Islet of Langerhans (tissue), 1 donor: ENCODE measurements at regions not wholly inside any gene's neighbourhood (a gene's known extent, or its start where the extent isn't known, plus 50 kb on each side); places are given as distances from the start of the nearest gene placed in this dataset.
"Not testable (repeated sequence)": the region's sequence is repeated elsewhere in the genome, so short reads cannot be mapped to it uniquely, and the experiment has no call there.

Source experiments
- FAIRE-seq: peaks from one replicate; lab custom pipeline; 2011; peaks lifted over from hg19 to GRCh38; lab: Jason Lieb, UNC

GRCh38 chr6:56802584-56802983 is 152.3 kb upstream of the BEND6 start:
- FAIRE-seq: no peak

DNA sequence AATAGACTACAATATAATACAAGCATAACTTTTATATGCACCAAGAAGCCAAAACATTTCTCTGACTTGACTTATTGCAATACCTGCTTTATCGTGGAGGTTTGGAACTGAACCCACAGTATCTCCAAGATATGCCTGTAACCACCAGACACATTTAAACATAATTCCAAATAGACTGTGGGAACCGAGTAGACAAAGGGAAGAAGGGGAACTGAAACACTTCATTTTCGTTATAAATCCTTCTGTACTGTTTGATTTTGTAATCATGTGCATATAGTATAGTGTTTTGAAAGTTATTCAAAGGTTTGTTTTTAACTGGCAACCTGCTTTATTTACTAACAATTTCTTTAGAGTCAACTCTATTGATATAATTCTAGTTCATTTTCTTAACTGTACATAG is 154.9 kb upstream of the BEND6 start:
- no peak for FAIRE-seq

- peak; percentile 77 for FAIRE-seq
Measured at GRCh38 chr6:56798163-56798562, 155.5 kb upstream of the DST start.

- FAIRE-seq: no peak
Measured at GRCh38 chr6:56796196-56796532, 153.5 kb upstream of the DST start.

GRCh38 chr6:56795466-56796195 is 152.9 kb upstream of the DST start:
- no peak for FAIRE-seq

- FAIRE-seq: no peak
Measured at GRCh38 chr6:56794421-56794820, 151.7 kb upstream of the DST start.

GRCh38 chr6:56793938-56794337 is 151.2 kb upstream of the DST start:
- no peak for FAIRE-seq

- peak; percentile 5 for FAIRE-seq
Measured at GRCh38 chr6:56790414-56790813, 147.7 kb upstream of the DST start.

GRCh38 chr6:56789879-56790278 is 147.2 kb upstream of the DST start:
- FAIRE-seq: no peak

DNA sequence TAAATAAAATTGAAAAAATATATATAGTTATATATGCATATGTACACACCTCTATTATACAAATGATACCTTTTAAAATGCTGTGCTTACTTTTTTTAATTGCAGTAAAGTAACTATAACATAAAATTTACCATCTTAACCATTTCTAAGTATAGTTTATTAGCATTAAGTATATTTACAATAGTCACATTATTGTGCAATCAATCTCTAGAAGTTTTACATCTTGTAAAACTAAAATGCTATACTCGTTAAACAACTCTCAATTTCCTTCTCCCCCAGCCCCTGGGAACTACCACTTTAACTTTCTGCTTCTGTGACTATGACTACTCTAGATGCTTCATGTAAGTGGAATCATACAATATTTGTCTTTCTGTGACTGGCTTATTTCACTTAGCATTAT is 146.7 kb upstream of the DST start:
- FAIRE-seq: no peak

- no peak for FAIRE-seq
Measured at GRCh38 chr6:56787209-56787608, 144.5 kb upstream of the DST start.

DNA sequence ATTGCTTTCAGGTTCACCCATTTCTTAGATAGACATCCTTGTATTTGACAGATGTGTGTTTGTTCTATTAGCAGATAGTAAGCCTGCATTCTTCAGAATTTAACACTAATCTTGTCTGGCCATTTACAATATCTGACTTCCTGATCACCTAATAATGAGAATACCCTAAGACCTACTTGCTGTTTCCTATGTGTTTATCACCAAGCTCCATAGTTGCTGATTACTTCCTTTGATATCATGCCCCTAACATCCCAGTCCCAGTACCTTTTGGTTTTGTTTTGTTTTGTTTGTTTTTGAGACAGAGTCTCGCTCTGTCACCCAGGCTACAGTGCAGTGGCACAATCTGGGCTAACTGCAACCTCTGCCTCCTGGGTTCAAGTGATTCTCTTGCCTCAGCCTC is 143.6 kb upstream of the DST start:
- no peak for FAIRE-seq

DNA sequence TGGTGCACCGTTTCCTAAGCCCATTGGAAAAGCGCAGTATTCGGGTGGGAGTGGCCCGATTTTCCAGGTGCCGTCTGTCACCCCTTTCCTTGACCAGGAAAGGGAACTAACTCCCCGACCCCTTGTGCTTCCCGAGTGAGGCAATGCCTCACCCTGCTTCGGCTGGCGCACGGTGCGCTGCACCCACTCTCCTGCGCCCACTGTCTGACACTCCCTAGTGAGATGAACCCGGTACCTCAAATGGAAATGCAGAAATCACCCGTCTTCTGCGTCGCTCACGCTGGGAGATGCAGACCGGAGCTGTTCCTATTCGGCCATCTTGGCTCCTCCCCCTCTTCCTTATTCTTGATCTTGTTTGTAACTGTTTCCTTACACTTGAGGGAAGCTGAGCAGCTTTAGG is 142.8 kb upstream of the DST start:
- not testable (repeated sequence) for FAIRE-seq

- not testable (repeated sequence) for FAIRE-seq
Measured at GRCh38 chr6:56780109-56780508, 137.4 kb upstream of the DST start.

DNA sequence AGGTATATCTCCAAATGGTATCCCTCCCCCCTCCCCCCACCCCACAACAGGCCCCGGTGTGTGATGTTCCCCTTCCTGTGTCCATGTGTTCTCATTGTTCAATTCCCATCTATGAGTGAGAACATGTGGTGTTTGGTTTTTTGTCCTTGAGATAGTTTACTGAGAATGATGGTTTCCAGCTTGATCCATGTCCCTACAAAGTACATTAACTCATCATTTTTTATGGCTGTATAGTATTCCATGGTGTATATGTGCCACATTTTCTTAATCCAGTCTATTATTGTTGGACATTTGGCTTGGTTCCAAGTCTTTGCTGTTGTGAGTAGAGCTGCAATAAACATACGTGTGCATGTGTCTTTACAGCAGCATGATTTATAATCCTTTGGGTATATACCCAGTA is 135.8 kb upstream of the DST start:
- FAIRE-seq: not testable (repeated sequence)

- no peak for FAIRE-seq
Measured at GRCh38 chr6:56775498-56776166, 132.9 kb upstream of the DST start.

GRCh38 chr6:56772737-56773184 is 130.1 kb upstream of the DST start:
- FAIRE-seq: no peak

DNA sequence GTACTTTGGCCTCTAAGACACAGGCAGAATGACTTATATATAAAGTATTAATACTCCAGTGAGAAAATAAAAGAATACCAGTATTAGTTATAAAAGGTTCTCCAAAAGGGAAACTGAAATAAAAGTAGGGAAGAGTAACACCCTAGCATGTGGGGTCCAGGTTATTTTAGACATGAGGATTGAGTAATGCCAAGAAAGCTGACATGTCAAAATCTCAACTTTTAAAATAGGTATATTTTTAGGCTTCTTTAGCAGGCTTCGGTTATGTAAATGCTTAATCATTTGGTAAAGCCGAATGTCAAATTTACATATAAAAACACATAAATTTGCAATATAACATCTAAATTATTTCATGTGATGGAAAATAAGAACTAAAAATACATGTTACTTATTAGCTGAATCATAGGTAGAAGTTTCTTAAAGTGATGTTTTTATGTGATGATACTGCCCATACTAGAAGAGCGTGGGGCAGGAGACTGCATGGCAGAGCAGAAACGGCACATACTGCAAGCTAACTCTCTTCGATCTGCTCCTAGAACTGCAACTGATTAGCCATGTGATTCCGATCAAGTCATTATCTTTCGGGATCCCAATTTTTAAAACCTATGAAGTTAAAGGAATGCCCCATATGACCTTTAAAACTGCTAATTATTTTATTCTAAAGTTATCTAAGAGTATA is 129.4 kb upstream of the DST start:
- no peak for FAIRE-seq

GRCh38 chr6:56771189-56771588 is 128.5 kb upstream of the DST start:
- FAIRE-seq: no peak

DNA sequence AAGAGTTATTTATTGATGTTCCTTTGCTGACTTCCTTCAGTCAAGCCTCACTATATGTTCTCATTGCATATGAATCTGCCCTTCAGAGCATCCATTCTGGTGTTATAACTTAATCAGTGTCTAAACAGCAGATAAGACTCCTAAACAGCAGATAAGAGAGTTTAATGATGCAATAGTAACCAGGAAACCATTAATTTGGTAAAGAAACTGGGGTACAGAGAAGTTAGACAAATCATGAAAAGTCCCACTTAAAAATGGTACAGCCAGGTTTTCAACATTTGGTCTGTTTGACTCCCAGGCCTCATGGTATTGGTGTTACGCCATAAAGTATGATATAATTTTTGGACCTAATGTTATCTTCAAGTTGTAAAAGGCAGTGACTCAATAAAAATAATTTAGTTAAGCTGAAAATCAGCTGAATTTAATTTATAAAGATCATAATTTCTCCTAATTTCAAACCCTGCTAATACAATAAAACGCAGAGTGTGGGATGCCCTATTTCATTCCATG is 127.4 kb upstream of the DST start:
- FAIRE-seq: no peak

DNA sequence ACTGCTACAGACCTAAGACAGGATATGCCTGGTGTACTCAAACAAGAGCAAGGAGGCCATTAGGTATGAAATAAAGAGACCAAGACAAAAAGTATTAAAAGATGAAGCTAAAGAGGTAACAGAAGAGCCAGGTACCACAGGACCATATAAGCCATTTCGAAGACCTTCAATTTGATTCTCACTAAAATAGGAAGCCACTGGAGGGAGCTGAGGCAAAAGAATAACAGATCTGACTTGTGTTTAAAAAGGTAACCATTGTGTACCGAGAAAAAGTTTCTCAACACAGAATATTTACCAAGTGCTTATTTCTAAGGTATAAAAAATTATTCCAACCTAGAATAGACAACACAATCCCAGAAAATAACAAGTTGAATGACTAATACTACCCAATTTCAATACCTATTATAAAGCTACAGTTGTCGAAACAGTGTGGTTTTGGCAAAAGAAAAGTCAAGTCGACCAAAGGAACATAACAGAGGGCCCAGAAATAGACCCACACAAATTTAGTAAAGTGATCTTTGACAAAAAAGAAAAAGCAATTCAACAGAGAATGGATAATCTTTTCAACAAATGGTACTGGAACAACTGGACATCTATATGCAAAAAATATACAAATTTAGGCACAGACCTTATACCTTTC is 125.3 kb upstream of the DST start:
- FAIRE-seq: no peak

DNA sequence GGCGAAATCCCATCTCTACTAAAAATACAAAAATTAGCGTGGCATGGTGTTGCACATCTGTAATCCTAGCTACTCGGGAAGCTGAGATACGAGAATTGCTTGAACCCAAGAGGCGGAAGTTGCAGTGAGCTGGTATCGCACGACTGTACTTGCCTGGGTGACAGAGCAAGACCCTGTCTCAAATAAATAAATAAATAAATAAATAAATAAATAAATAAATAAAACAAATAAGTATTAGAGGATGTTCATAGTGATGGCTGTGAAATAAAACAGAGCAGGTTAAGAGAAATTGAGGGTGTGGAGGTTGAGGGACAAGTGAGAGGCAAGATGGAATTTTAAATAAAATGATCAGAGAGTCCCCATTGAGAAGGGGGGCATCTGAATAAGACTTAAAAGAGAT is 124.7 kb upstream of the DST start:
- FAIRE-seq: no peak

DNA sequence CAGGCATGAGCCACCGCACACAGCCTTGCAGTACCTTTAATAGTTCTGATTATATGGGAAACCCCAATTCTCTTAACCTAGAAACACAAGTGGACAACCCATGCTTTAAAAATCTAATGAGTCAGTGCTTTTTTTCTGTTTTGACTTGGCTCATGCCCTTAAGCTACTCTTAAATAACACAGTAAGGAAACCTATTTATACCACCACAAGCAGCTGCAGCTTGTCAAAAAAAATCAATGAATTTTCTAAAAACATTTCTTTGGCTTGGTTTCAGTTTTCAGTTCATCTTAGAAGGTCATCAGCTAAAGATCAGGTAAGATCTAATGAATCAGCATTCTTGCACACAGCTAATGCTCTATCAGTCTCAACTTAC is 124.1 kb upstream of the DST start:
- no peak for FAIRE-seq
